M059J (cell line): ENCODE measurements at regions not wholly inside any gene's neighbourhood (a gene's known extent, or its start where the extent isn't known, plus 50 kb on each side); places are given as distances from the start of the nearest gene placed in this dataset.

ENCODE experiments used
- DNase-seq: peaks from one replicate; pipeline ENCODE4 v3.0.0-alpha.2; 2012; ENCODE audit warnings: low read depth

DNA sequence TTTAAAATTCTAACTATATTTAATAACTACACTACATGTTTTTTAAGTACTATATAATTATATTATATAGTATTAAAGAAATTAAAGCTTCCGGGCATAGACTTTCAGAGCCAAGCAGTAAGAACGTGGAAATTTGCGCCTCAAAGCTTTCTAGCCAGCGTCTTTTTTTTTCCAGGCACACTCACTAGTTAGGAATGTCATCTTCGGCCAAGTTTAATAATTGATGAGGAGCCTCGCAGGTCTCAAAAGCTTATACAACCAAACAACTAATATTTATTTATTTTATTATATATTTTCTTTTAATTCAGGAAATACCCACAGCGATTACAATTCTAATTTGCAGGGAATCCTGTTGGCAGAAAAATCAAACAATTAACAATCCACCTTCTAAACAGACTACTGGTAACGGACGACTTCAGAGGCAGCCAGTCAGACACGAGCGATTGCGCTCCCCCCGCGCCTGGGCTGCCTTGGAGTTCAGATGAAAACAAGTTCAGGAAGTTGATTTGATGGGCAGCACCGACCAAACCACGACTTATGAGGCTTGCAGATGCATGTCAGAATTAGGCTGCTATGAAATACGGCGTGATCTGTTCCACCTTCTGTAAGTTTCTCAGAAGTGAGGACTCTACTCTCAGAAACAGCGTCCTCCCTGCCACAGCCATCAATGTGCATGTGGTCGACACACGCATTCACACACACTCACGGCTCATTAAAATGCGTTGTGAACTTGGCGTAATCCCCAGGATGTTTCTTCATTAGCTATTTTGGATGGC, 431.8 kb upstream of the MGMT start:
- no peak for DNase-seq

DNA sequence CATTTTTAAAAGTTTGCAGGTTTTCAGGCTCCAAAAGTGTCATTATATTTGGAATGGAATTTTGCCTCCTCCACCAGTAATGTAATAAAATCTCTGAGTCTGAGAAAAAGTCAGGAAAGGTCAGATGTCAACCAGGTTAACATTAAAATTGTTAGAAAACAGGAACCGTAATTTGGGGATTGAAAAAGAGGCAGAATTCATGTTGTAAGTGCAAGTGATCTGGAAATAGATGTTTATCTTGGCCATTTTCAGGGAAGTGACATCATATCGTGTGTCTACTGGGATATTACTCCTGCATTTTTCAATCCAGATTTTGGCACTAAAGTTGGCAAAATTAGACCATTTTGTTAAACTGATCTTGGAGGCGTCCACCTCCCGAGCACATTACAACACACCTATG, 428.5 kb upstream of the MGMT start:
- DNase-seq = no peak

DNA sequence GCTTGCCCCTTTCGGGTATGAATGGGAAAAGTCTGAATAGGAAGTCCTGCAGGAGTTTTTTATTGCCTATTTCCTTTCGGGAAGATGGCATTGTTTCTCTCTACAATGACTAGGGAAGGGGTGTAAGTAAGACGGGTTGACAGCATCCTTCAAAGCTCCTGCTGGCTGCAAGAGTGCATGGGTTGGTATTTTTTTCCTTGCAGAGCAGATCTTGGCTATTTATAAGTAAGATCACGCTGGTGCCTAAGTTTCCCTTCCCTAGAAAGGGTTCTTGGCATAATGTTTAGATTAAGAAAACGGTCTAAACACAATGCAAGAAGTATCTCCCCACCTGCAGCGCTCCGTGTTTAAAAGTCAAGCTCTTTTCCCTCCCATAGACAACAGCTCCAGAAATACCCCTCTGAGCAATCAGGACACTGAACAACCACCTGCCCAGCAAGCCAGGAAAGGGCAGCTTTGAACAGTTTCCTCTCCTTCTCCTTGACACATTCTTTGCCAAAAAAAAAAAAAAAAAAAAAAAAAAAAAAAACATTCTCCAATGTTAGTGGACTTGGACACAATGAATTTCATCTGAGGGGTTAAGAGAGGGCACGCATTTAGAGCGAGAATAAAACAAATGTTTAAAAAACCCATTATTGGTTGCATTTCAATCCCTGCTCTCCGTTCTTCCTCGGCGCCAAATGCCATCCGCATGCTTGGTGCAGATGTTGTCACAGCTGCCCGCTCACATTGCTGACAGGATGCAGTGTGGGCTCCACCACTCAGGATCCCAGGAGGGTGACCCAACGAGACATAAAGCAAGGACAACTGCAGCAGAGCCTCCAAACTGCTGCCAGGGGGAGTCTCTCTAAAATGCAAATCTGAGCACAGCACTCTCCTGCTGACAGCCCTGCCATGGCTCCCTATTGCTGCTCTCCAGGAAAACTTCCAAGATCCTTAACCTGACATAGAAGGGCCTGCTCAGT, 427.4 kb upstream of the MGMT start:
- no peak for DNase-seq

DNA sequence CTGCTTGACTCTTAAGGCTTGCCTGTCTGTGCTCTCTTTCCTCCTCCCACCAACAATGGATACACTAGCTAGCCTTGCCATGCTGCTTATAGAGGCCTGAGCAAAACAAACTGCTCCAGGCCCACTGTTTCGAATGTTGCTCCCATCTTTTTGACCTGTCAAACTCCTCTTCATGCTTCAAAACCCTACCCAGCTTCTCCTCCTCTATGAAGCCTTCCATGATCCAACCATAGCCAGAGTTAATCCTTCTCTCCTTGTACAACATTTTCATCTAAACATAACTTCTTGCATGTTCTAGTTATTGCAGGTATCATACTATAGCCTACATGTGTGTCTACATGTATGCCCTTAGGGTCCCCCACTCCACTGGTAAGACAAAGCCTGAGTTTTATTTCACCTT, 426.7 kb upstream of the MGMT start:
- no peak for DNase-seq

DNA sequence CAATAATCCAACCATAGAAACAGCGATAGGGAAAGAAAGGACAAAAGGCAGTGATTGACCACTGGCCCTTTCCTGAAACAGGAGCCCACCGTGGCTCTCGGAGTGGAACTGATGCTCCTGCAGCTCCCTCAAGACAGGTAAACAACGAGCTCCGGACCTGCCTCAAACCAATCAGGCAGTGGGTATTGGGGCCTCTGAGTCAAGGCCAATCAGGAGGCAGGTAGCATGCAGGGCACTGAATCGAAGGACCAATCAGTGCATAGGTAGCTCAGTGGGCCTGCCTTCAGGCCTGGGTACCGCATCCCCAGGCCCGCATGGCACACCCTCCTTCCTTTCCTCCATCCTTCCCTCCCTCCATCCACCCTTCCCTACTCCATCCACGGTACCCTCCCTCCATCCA, 425.1 kb upstream of the MGMT start:
- no peak for DNase-seq

DNA sequence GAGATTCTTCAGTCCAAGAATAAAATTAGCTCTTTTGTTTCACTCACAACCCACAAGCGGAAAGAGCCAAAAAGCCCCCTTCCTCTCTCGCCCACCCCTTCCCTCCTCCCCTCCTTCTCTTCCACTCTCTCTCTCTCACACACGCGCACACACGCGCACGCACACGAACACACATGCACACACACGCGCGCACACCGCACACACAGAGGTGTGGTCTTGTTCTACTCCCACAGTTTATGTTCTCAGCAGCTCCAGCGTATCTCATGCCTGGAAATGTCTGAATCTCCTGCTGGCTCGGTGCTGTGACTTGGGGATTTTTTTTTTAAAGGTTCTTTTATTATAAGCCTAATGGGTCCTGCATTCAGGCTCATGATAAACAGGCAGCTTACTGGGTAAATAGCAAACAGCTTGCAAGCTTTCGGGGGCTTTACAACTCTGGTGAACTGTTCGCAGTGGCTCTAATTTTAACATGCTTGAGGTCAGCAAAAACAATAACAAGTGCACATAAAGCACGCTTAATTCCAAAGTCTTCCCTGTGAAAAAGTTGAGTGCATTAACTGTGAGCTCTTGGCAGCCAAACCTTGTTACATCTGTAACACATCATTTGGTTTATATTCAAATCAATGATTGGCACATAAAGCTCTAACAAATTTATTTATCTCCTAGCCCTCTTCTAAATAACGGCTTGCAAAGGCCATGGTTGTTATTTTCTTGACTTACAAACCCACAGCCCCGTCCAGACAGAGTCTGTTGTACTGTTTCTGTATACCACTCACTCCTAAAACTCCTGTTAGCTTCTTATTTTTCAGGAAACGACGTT, 424.1 kb upstream of the MGMT start:
- DNase-seq = no peak

DNA sequence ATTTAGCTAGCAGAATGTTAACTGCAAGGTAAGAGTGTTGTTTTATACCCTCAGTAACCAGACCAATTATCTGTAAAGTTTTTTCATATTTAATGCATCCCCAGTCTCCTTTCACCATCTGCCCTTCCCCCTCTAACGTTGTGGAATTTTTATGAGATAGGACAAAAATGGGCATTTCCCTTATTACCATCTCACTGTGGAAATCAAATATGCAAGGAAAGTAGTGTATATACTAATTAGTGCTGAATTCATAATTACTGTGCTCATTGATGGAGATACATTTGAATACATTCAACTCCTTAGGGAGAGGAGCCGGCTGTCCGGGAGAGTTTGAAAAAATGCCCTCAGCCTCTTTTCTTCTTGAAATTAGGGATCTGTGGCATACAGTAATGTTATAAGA, 423.4 kb upstream of the MGMT start:
- no peak for DNase-seq

DNA sequence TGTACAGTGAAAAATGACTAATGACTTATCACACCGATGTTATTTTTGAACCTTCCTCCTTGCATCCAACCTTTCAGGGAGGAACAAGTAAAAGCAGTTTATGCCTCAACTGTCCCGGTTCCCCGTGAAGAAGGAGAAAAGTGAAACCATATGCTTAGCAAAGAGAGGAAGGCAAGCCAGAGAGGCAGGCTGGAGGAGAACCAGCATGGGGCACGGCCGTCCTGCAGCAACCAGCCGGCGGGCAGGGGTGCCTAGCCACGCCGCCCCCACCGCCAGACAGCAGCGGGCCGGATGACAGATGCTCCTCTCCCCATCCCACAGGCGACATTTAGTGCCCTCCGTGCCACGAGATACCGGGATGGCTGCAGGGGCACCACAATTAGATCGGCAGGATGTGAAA, 421.4 kb upstream of the MGMT start:
- DNase-seq = no peak

DNA sequence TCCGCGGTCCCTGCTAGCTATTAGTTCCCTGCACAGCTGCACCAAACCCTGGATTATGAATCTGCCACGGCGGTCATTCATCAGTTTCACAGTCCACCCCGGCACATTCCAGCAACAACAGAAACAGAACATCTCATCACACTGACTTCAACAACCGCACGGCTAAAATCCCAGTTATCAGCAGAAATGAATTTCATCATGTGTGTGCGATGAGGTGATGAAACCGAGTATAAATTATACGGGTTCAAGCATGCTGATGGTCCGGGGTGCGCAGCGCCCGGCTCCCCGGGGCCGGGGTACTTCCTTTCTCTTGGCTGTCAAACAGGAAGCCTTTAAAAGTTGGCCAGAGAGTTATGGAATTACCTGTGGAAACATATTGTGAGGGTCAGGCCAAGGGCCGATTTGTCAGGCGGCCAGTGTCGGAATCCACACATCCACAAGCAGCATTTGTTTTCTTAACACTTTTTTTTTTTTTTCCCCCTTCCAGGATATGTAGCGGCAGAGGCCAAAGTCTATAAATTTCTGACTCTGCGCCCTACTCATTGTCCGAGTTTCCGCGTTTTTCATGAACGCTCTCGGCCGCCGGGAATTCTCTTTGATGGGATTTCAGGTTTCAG, 420.9 kb upstream of the MGMT start:
- no peak for DNase-seq

DNA sequence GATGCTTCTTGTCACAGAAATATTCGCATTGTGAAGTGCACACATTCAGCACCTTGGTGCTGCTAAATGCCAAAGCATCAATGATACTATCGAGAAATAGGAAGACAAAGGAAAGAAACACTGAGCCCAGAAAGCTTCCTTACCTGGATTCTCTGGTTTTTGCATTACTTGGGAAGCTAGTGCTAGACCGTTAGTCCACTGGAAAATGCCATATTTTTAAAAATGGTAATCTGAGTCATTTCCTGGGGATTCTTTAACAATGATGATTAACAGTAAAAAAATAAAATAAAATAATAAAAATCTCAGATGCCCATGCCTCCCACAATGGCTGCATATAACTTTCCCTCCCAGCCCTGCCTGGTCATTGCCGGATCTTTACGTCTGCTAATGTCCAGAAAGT, 420.1 kb upstream of the MGMT start:
- DNase-seq = no peak

DNA sequence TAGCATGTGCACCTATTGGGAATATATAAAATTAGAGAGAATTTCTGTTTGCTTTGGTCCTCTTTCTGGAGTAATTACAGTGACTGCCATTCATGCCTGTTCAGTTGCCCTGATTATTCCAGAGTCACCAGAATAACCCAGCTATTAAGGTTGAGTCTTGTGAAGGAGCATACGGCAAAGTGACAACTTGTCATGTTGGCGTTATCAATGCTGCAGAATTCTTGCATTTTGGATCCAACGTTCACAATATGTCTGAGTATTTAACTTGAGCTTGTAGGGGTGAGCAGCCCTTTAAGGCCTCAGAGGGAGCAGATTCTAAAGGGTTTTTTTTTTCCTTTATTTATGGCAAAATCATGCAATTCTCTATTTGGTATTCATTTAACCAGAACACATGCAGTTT, 419.4 kb upstream of the MGMT start:
- DNase-seq = no peak

DNA sequence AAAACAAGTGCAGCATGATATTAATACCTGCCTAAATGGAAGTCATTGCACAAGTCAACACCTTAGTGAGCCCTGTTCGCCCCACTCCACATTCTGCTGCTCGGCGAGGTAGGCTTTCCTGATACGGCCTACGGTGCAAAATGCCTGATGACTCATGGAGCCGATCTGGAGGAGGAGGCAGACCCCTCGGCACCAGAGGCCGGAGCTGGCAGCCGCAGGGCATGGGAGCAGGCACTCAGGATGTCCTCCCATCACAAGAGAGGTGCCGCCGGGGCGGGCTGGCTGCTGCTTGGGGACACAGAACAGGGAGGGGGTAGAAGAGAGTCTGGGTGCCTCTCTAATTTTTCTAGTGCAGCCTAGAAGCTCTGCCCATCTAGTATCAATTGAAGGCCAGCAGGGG, 418.5 kb upstream of the MGMT start:
- DNase-seq = peak; percentile 72

DNA sequence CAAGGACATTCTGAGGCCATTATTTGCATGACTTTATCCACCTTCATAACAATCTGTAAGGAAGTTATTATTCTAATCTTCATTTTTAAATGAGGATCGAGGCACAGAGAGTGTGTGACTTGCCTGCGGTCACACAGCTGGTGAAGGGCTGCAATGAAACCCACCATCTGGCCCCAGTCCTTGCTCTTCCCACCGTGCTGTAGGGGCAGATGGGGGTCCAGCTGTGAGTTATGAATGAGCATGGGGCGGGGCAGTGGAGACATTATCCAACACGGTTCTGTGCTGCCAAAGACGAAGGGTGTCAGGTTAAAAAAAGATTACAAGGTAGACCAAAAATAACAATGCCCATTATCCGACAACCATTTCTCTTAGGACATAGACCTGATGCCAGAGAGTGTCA, 417.5 kb upstream of the MGMT start:
- DNase-seq = no peak

DNA sequence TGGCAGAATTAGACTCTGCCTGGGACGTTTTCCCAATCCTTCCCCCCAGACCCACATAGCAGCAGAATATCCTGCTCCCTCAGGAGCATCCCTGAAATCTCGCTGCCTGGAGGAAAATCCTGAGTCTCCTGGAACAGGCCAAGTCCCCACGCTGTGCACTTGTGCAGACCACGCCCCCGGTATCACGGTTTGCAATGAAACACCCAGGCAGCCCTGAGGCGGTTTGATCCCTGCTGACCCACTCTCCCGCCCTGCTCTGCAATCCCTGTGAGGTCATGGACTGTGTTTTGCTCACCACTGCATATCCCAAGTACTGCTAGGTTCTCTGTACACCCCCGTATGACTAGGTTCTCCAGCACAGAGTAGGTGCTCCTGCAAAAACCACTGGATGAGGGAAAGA, 411.8 kb upstream of the MGMT start:
- peak; percentile 58 for DNase-seq

DNA sequence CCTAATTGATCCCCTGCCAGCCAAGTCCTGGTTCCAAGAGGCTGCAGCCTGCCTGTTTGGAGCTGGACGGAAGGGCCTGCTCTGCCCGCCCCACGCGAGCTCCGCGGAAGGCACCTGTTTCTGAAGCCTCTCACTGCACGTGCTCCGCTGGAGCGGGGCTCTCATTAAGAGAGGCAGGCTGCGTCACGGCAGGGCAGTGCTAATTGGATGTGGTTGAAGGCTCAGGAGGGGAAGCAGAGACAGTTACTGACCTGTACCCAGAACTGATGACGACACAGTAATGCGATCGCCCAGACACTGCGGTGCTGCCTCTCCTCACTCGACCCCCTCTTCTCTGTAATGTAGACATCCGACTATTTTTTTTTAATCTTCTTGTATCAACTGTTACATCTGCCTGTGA, 411.1 kb upstream of the MGMT start:
- DNase-seq = no peak

DNA sequence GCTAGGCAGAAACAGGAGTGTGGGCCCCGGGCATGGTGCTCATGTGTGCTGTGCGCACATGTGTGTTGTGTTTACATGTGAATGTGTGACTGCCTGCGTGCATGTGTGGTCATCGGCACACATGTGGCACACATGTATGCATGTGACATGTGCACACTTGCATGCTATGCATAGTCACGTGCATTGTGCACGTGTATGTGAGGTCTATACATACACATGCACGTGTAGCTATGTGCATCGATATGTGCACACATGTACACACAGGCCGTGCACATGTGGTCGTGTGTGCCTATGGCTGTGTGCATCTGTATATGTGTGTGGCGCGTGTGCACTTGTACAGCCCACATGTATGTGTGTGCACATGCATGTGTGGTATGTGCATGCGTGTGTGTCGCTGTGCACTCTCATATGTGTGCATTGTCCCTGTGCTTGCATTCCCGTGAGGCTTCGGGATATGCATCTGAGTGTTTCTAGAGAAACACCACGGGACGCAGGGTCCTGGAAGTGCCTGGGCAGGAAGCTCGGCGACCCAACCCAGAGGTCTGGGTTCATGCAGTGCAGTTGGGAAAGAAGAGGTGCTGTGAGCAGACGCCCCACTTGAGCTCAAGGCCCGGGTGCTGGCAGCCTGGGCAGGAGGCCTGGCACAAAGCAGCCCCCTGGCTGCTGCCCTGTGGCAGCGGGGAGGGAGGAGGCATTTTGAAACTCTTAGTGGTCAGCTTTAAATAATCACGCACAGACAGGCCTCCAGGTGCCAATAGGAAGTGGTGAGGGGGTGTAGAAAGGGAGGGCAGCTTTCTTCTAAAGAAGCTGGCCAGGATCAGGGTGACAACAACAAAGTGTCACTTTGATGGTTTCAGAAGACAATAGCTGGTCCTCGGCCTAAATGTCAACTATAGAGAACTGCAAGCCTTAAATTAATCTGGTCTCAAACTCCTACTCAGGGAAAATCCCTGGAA, 410.0 kb upstream of the MGMT start:
- DNase-seq = no peak

DNA sequence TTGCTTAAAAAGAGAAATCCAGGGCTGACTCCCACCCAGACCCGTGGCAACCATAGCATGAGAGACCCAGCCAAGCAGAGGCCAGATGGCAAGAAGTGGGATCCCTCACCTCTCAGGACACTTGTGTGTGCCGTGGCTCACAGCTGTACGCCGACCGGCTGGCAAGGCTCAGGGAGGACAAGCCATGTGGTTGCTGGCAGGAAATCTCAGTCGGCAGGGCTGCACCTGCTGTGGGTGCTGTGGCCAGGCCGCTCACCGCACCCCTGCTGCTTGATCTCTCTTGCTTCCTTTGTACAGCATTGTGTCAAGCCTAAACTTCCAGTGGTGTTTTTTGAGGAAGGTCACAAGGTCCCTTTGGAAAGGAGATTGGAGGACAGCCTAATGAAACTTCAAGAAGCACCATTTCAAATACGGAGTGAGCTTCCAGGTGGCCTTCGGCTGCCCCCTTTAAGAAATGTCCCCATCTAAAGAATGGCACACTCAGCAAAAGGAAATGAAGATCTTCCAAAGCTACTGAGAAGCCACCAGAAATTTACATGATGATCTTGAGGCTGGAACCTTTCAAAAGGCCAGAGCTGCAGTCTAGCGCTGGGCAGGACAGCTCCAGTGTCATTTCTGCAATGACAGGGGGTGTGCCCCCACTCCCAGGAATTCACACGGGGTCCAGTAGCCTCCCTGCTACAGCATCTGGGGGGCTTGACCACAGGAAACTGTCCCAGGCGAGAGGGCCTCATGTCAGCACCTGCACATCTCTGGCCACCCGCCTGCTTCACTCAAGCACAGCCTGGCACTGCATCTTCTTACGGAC, 409.0 kb upstream of the MGMT start:
- no peak for DNase-seq

DNA sequence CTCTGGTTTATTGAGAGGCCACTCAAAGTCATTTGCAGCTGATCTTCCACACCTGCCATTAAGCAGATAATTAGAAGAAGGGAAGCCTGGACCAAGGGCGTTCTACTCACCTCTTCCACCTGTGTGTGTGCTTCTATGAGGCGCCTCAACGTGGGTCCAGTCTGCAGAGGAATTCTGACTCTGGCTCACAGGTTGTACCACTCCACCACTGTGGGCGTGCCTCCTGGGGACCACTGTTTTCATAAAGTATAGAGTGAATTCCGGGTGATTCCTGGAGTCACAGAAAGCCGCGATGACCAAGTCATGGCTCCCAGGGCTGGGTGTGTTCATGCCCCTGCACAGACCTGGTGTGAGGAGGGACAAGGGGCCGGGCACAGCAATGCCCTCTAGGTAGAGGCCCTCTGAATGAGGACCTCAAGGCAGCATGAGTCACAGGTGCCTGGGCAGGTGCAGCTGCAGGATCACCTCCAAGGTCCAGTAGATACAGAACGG, 408.3 kb upstream of the MGMT start:
- no peak for DNase-seq

DNA sequence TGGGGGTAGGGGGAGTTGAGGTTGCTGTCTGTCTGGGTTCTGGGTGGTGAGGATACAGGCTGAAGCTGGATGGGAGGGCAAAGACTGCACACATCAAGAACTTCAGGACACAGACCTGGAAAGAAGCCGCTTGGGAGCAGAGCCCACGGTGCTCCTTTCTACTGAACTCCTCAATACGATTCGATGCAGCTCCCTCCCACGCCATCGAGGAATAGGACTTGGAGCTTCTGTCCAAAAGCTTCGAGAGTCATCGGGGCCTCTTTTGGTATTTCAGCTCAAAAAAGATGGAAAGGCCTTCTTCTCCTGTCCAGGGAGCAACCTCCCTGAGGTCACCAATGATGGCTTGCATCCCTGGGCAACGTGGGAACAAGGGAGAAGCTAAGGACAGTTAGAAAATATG, 407.1 kb upstream of the MGMT start:
- DNase-seq = no peak

DNA sequence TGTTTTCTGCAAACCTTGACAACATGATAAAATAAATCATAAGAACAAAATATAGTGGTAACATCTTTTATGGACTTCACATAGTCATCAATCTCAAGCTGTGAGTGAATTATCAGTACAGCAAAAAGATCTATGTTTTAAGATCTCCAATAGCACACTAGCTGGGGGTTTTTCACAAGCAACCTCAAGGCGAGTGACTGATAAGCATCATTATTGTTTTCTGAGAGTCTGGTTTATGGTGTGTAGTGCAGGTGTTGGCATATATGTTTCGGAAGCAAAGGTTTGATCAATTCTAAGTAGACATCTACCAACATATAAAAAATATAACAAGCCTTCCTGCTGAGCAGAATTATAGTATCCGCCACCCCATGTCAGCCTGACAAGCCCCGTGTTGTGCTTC, 403.8 kb upstream of the MGMT start:
- no peak for DNase-seq
